ENCODE measurements at regions not wholly inside any gene's neighbourhood (a gene's known extent, or its start where the extent isn't known, plus 50 kb on each side); places are given as distances from the start of the nearest gene placed in this dataset.

DNA sequence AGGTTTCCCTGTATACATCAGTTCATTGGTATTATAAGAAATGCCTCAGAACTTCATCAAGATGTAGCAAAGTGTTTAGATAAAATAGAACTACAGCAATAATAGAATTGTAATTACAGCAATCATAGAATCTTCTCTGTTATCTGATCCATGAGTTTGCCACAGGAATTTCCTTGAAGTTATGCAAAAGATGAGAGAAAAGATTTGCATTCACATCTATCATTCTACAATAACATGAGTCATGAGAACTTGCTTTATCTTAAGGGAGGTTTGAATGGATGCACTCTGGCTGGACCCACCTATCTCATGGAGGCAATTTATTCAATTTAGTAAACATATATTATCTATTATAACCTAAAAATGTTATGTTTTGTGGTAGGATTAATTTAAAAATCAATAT lies 329.8 kb upstream of the EPHA7 start:
- Mint-ChIP-seq H3K36me3 (ENCODE audit: low read depth, unreplicated experiment) (no peaks in the 10 kb centered on the region), H3K27ac (ENCODE audit: unreplicated experiment) (no peak overlapping the region), H3K27me3 (ENCODE audit: unreplicated experiment) (no peaks in the 10 kb centered on the region), H3K4me3 (ENCODE audit: unreplicated experiment) (no peak overlapping the region), H3K9me3 (ENCODE audit: unreplicated experiment) (no peaks in the 10 kb centered on the region), H3K4me1 (ENCODE audit: unreplicated experiment) (no peaks in the 10 kb centered on the region)
- DNase-seq (ENCODE audit: low spot score): no peak
- TF ChIP-seq, protein P1, sequence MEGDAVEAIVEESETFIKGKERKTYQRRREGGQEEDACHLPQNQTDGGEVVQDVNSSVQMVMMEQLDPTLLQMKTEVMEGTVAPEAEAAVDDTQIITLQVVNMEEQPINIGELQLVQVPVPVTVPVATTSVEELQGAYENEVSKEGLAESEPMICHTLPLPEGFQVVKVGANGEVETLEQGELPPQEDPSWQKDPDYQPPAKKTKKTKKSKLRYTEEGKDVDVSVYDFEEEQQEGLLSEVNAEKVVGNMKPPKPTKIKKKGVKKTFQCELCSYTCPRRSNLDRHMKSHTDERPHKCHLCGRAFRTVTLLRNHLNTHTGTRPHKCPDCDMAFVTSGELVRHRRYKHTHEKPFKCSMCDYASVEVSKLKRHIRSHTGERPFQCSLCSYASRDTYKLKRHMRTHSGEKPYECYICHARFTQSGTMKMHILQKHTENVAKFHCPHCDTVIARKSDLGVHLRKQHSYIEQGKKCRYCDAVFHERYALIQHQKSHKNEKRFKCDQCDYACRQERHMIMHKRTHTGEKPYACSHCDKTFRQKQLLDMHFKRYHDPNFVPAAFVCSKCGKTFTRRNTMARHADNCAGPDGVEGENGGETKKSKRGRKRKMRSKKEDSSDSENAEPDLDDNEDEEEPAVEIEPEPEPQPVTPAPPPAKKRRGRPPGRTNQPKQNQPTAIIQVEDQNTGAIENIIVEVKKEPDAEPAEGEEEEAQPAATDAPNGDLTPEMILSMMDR (IDR thresholded peaks at IDR 0.05; ENCODE audit: unreplicated experiment): no peak

DNA sequence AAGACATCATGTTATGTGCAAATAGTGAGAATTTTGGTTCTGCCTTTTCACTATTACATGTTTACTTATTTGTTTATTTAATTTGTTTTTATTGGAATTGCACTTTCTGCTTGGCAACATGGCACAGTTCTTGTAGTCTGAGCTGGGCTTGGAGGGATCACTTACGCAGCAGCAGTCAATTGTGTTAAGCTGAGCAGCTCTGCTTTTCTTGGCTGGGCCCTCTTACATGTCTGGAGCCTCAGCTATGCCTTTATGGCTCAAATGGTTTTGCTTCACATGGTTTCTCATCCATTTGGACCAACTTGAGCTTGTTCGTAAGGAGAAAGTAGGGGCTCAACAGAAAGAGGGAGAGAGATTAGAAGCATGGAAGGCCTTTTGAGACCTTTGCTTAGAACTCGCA lies 327.5 kb upstream of the EPHA7 start:
- TF ChIP-seq, protein P1 (IDR thresholded peaks at IDR 0.05; ENCODE audit: unreplicated experiment): no peak
- H3K4me1 Mint-ChIP-seq (ENCODE audit: unreplicated experiment): no peaks in the 10 kb centered on the region
- no peak for DNase-seq (ENCODE audit: low spot score)
- H3K27me3 Mint-ChIP-seq (ENCODE audit: unreplicated experiment): no peaks in the 10 kb centered on the region
- no peak overlapping the region for H3K27ac Mint-ChIP-seq (ENCODE audit: unreplicated experiment)
- no peaks in the 10 kb centered on the region for H3K9me3 Mint-ChIP-seq (ENCODE audit: unreplicated experiment)
- H3K4me3 Mint-ChIP-seq (ENCODE audit: unreplicated experiment): no peak overlapping the region
- no peaks in the 10 kb centered on the region for H3K36me3 Mint-ChIP-seq (ENCODE audit: low read depth, unreplicated experiment)

DNA sequence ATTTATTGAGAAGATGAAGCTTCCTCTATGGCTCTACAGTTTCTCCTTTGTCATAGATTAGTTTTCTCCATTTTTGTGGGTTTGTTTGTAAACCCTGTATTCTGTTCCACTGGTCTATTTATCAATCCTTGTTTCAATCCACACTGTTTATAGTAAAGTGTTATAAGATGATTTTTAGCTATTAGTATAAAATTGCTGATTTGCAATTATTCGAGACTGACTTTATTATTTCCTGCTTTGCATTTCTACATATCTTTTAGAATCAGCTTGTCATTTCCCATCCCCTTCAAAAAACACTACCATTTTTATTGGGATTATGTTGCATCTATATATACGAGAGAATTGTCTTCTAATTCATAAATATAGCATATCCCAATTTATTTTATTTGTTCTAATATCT lies 325.9 kb upstream of the EPHA7 start:
- Mint-ChIP-seq H3K4me3 (ENCODE audit: unreplicated experiment) (no peak overlapping the region), H3K27me3 (ENCODE audit: unreplicated experiment) (no peaks in the 10 kb centered on the region), H3K36me3 (ENCODE audit: low read depth, unreplicated experiment) (no peaks in the 10 kb centered on the region), H3K9me3 (ENCODE audit: unreplicated experiment) (no peaks in the 10 kb centered on the region), H3K27ac (ENCODE audit: unreplicated experiment) (no peak overlapping the region), H3K4me1 (ENCODE audit: unreplicated experiment) (no peaks in the 10 kb centered on the region)
- no peak for DNase-seq (ENCODE audit: low spot score)
- TF ChIP-seq, protein P1 (IDR thresholded peaks at IDR 0.05; ENCODE audit: unreplicated experiment): no peak

DNA sequence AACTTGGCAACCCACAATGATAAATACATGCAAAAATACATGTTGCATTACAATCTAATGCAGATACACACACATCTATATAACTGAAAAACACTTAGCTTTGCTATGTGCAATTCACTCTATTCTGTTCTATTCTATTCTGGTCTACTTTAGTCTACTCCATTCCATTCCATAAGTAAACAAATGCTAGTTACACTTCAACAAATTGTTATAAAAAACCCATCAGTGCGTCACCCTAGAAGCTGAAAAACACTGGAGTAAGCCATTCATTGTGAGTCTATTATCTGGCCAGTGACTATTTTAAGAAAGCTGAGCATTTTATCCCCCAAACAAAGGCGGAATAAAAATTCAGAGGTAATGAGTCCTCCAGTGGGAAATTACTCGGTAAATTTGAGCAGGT lies 315.7 kb upstream of the EPHA7 start:
- no peak for DNase-seq (ENCODE audit: low spot score)
- H3K27ac Mint-ChIP-seq (ENCODE audit: unreplicated experiment): no peak overlapping the region
- no peaks in the 10 kb centered on the region for H3K4me1 Mint-ChIP-seq (ENCODE audit: unreplicated experiment)
- no peak overlapping the region for H3K4me3 Mint-ChIP-seq (ENCODE audit: unreplicated experiment)
- no peaks in the 10 kb centered on the region for H3K27me3 Mint-ChIP-seq (ENCODE audit: unreplicated experiment)
- no peaks in the 10 kb centered on the region for H3K9me3 Mint-ChIP-seq (ENCODE audit: unreplicated experiment)
- TF ChIP-seq, protein P1 (IDR thresholded peaks at IDR 0.05; ENCODE audit: unreplicated experiment): no peak
- no peaks in the 10 kb centered on the region for H3K36me3 Mint-ChIP-seq (ENCODE audit: low read depth, unreplicated experiment)

DNA sequence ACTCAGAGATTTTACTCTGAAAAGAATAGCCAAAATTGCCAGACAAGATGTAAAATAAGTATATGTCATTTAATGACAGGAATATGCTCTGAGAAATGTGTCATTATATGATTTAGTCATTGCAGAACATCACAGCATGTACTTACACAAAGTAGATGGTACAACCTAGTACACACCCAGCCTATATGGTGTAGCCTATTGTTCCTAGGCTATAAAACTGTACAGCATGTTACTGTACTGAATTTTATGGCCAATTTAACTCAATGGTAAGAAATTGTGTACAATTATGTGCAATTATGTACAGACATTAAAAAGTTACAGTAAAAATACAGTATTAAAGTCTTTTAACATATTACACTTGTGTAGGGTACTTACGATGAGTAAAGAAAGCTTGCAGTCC lies 311.9 kb upstream of the EPHA7 start:
- no peaks in the 10 kb centered on the region for H3K27me3 Mint-ChIP-seq (ENCODE audit: unreplicated experiment)
- no peaks in the 10 kb centered on the region for H3K36me3 Mint-ChIP-seq (ENCODE audit: low read depth, unreplicated experiment)
- no peak for DNase-seq (ENCODE audit: low spot score)
- no peaks in the 10 kb centered on the region for H3K9me3 Mint-ChIP-seq (ENCODE audit: unreplicated experiment)
- TF ChIP-seq, protein P1 (IDR thresholded peaks at IDR 0.05; ENCODE audit: unreplicated experiment): no peak
- H3K4me1 Mint-ChIP-seq (ENCODE audit: unreplicated experiment): no peaks in the 10 kb centered on the region
- no peak overlapping the region for H3K27ac Mint-ChIP-seq (ENCODE audit: unreplicated experiment)
- H3K4me3 Mint-ChIP-seq (ENCODE audit: unreplicated experiment): no peak overlapping the region

Measured in endothelial cell (in vitro differentiated cells).